ENCODE measurements at regions not wholly inside any gene's neighbourhood (a gene's known extent, or its start where the extent isn't known, plus 50 kb on each side); places are given as distances from the start of the nearest gene placed in this dataset.

GRCh38 chr11:131165036-131165435 is 205.4 kb upstream of the NTM start:
- TF ChIP-seq FOXP2 (optimal IDR thresholded peaks at IDR 0.05; ENCODE audit: control extremely low read depth, extremely low read length, insufficient read depth) (no peak), EZH2 (IDR thresholded peaks at IDR 0.05) (no peak)
